OCI-LY7 (cell line): ENCODE measurements at regions not wholly inside any gene's neighbourhood (a gene's known extent, or its start where the extent isn't known, plus 50 kb on each side); places are given as distances from the start of the nearest gene placed in this dataset.

Experiments
- EZH2phosphoT487 ChIP-seq: fragments of 200-600 bp; sonication (generic); IDR thresholded peaks from 2 replicates; pipeline ENCODE4 v1.6.1; 2018; ENCODE audit warnings: low read depth, borderline replicate concordance, mild to moderate bottlenecking, mixed run types, antibody characterized with exemption, low read length, moderate library complexity, mixed read lengths
- TF ChIP-seq, protein P1 (sequence below): fragments of 200-600 bp; sonication (generic); conservative IDR thresholded peaks from 2 replicates; pipeline ENCODE4 v1.5.1; 2014; ENCODE audit warnings: mild to moderate bottlenecking, antibody characterized with exemption, low read length, moderate library complexity, mixed read lengths

DNA sequence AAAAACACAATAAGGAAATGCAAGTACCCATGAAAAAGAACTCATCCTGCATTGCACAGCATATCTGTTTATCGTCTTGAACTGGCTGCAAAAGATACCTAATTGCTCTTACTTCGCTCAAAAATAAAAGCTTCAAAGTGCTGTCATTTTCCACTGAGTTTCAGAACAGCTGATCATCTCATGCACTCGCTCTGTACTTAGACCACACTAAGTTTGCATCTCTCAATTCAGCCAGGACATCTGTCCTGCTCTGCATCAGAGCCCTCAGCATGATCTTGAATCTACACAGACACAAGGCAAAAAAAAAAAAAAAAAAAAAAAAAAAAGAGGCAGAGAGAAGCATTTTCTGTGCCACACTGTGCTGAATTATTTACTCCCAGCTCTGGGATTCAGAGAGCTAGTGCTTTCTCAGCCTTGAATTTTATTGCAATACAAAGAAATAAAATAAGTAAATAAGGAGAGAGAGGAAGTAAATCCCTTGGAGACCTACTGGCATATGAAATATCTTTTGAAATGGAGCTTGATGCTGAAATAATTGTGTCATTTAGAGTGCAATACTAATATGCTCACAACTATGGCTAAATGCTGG, 81.3 kb downstream of the PPP1R2C start:
- TF ChIP-seq, protein P1, sequence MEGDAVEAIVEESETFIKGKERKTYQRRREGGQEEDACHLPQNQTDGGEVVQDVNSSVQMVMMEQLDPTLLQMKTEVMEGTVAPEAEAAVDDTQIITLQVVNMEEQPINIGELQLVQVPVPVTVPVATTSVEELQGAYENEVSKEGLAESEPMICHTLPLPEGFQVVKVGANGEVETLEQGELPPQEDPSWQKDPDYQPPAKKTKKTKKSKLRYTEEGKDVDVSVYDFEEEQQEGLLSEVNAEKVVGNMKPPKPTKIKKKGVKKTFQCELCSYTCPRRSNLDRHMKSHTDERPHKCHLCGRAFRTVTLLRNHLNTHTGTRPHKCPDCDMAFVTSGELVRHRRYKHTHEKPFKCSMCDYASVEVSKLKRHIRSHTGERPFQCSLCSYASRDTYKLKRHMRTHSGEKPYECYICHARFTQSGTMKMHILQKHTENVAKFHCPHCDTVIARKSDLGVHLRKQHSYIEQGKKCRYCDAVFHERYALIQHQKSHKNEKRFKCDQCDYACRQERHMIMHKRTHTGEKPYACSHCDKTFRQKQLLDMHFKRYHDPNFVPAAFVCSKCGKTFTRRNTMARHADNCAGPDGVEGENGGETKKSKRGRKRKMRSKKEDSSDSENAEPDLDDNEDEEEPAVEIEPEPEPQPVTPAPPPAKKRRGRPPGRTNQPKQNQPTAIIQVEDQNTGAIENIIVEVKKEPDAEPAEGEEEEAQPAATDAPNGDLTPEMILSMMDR, result no peak
- TF ChIP-seq EZH2phosphoT487, result no peak
